ENCODE measurements at regions not wholly inside any gene's neighbourhood (a gene's known extent, or its start where the extent isn't known, plus 50 kb on each side); places are given as distances from the start of the nearest gene placed in this dataset.

DNA sequence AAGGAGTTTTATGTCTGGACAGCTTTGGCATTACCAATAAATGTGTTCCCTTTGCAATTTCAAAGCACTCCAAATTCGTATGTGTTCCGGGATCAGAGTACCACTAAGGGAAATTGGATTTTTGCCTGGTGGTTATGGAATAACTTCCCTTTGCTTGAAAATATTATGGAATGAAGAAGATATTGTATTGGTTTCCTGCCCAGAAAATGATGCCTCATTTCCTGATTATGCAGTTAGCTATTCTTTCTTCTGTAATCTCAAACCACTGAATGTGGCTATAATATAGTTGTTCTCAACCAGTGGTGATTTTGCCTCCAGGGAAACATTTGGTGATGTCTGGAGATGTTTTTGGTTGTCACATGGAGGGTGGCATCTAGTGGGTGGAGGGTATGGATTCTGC, 142.9 kb downstream of the PCDH7 start:
- BruUV-seq (replicated peaks) = no TSS peak
- no peak overlapping the region for H3K4me2 ChIP-seq (ENCODE audit: low read length)
- H3K9me3 ChIP-seq (ENCODE audit: low read length) = no peaks in the 10 kb centered on the region
- CTCF ChIA-PET (ENCODE audit: unreplicated experiment) = no interaction called here
- TF ChIP-seq, protein P1, sequence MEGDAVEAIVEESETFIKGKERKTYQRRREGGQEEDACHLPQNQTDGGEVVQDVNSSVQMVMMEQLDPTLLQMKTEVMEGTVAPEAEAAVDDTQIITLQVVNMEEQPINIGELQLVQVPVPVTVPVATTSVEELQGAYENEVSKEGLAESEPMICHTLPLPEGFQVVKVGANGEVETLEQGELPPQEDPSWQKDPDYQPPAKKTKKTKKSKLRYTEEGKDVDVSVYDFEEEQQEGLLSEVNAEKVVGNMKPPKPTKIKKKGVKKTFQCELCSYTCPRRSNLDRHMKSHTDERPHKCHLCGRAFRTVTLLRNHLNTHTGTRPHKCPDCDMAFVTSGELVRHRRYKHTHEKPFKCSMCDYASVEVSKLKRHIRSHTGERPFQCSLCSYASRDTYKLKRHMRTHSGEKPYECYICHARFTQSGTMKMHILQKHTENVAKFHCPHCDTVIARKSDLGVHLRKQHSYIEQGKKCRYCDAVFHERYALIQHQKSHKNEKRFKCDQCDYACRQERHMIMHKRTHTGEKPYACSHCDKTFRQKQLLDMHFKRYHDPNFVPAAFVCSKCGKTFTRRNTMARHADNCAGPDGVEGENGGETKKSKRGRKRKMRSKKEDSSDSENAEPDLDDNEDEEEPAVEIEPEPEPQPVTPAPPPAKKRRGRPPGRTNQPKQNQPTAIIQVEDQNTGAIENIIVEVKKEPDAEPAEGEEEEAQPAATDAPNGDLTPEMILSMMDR (conservative IDR thresholded peaks at IDR 0.05; ENCODE audit: low read length) = no peak
- TF ChIP-seq EZH2phosphoT487 (IDR thresholded peaks at IDR 0.05; ENCODE audit: borderline replicate concordance, low read depth, low read length) = no peak
- no peak overlapping the region for H3K4me3 ChIP-seq (ENCODE audit: low read depth, low read length, poor library complexity, severe bottlenecking)
- POLR2A ChIA-PET = no interaction called here
- intact Hi-C loops (cut with micrococcal nuclease; ENCODE audit: unreplicated experiment) = no loop called here
- H2AFZ ChIP-seq (ENCODE audit: low read length) = no peak overlapping the region
- H3K36me3 ChIP-seq (ENCODE audit: insufficient read depth, low read length) = no peaks in the 10 kb centered on the region
- no peaks in the 10 kb centered on the region for H3K79me2 ChIP-seq (ENCODE audit: insufficient read depth, low read depth, low read length)
- H3K9me2 ChIP-seq (ENCODE audit: insufficient read depth, low read length) = no peaks in the 10 kb centered on the region
- no peaks in the 10 kb centered on the region for H3K4me1 ChIP-seq (ENCODE audit: insufficient read depth, low read length, poor library complexity, severe bottlenecking)
- DNase-seq (ENCODE audit: low spot score) = no peak
- H4K20me1 ChIP-seq (ENCODE audit: insufficient read depth, low read length) = no peaks in the 10 kb centered on the region
- no peak overlapping the region for H3K27ac ChIP-seq (ENCODE audit: low read depth, low read length, poor library complexity, severe bottlenecking)

GRCh38 chr4:30865691-30866090, 145.5 kb downstream of the PCDH7 start:
- H3K4me2 ChIP-seq (ENCODE audit: low read length) = no peak overlapping the region
- POLR2A ChIA-PET = interaction anchor here (0.8 to 0.9 kb wide), 2 partner anchors 11 to 19 kb away, joined by 3 read pairs; no protein-coding TSS in a partner anchor

DNA sequence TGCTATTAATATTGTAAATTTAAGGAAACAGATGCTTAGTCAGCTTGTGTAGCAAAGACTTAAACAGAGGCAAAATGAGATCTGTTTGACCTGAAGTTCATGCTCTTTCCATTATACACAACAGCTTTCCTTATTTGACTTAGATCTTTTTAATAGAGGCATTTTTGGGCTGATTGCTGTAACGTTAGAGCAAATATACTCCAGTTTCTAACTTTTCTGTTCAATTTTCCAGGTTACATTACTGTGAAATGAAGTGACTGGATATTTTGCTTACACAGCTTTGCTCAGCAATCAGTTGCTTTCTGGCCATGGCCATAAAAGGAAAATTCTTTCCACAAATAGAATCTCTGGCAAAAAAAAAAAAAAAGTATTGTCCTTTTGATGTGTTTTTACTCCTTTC, 146.2 kb downstream of the PCDH7 start:
- no peaks in the 10 kb centered on the region for H3K9me2 ChIP-seq (ENCODE audit: insufficient read depth, low read length)
- CTCF ChIA-PET (ENCODE audit: unreplicated experiment) = no interaction called here
- no peak for DNase-seq (ENCODE audit: low spot score)
- H3K36me3 ChIP-seq (ENCODE audit: insufficient read depth, low read length) = no peaks in the 10 kb centered on the region
- no TSS peak for BruUV-seq (replicated peaks)
- POLR2A ChIA-PET = interaction anchor here (0.6 to 0.8 kb wide), 3 partner anchors 12 to 38 kb away, joined by 3 read pairs; no protein-coding TSS in a partner anchor
- no peak overlapping the region for H3K4me3 ChIP-seq (ENCODE audit: low read depth, low read length, poor library complexity, severe bottlenecking)
- H3K79me2 ChIP-seq (ENCODE audit: insufficient read depth, low read depth, low read length) = no peaks in the 10 kb centered on the region
- H4K20me1 ChIP-seq (ENCODE audit: insufficient read depth, low read length) = no peaks in the 10 kb centered on the region
- no peaks in the 10 kb centered on the region for H3K9me3 ChIP-seq (ENCODE audit: low read length)
- no peak for TF ChIP-seq EZH2phosphoT487 (IDR thresholded peaks at IDR 0.05; ENCODE audit: borderline replicate concordance, low read depth, low read length)
- TF ChIP-seq, protein P1 (conservative IDR thresholded peaks at IDR 0.05; ENCODE audit: low read length) = no peak
- no peak overlapping the region for H2AFZ ChIP-seq (ENCODE audit: low read length)
- no peaks in the 10 kb centered on the region for H3K4me1 ChIP-seq (ENCODE audit: insufficient read depth, low read length, poor library complexity, severe bottlenecking)
- intact Hi-C loops (cut with micrococcal nuclease; ENCODE audit: unreplicated experiment) = no loop called here
- H3K27ac ChIP-seq (ENCODE audit: low read depth, low read length, poor library complexity, severe bottlenecking) = no peak overlapping the region
- no peak overlapping the region for H3K4me2 ChIP-seq (ENCODE audit: low read length)

More at GRCh38 chr4:30865691-30866090, 145.5 kb downstream of the PCDH7 start:
- intact Hi-C loops (cut with micrococcal nuclease; ENCODE audit: unreplicated experiment) = no loop called here
- Histone ChIP-seq H3K4me3 (ENCODE audit: low read depth, low read length, poor library complexity, severe bottlenecking) (no peak overlapping the region), H2AFZ (ENCODE audit: low read length) (no peak overlapping the region), H3K79me2 (ENCODE audit: insufficient read depth, low read depth, low read length) (no peaks in the 10 kb centered on the region), H3K4me1 (ENCODE audit: insufficient read depth, low read length, poor library complexity, severe bottlenecking) (no peaks in the 10 kb centered on the region), H3K27ac (ENCODE audit: low read depth, low read length, poor library complexity, severe bottlenecking) (no peak overlapping the region), H3K9me2 (ENCODE audit: insufficient read depth, low read length) (no peaks in the 10 kb centered on the region), H3K36me3 (ENCODE audit: insufficient read depth, low read length) (no peaks in the 10 kb centered on the region), H3K9me3 (ENCODE audit: low read length) (no peaks in the 10 kb centered on the region), H4K20me1 (ENCODE audit: insufficient read depth, low read length) (no peaks in the 10 kb centered on the region)
- no peak for TF ChIP-seq EZH2phosphoT487 (IDR thresholded peaks at IDR 0.05; ENCODE audit: borderline replicate concordance, low read depth, low read length)
- TF ChIP-seq, protein P1 (conservative IDR thresholded peaks at IDR 0.05; ENCODE audit: low read length) = no peak
- BruUV-seq (replicated peaks) = no TSS peak
- no peak for DNase-seq (ENCODE audit: low spot score)
- CTCF ChIA-PET (ENCODE audit: unreplicated experiment) = no interaction called here
